NCI-H2227 (cell line): ENCODE measurements at regions not wholly inside any gene's neighbourhood (a gene's known extent, or its start where the extent isn't known, plus 50 kb on each side); places are given as distances from the start of the nearest gene placed in this dataset.
A peak's percentile ranks its signal among the peaks of the same experiment; 100 is the strongest.

Experiments
- DNase-seq: peaks from one replicate; lab custom pipeline; 2025; ENCODE audit not compliant: unreplicated experiment; lab: John Stamatoyannopoulos, UW

- no peak for DNase-seq
Observed at GRCh38 chr15:25982736-25983135, 119.6 kb upstream of the ATP10A start.

GRCh38 chr15:25981114-25981513, 118.0 kb upstream of the ATP10A start:
- no peak for DNase-seq

GRCh38 chr15:25972141-25972675, 109.1 kb upstream of the ATP10A start:
- DNase-seq: no peak

- DNase-seq: no peak
Observed at GRCh38 chr15:25971053-25971452, 107.9 kb upstream of the ATP10A start.

- DNase-seq: no peak
Observed at GRCh38 chr15:25969886-25970285, 106.8 kb upstream of the ATP10A start.

- DNase-seq: no peak
Observed at GRCh38 chr15:25967116-25967515, 104.0 kb upstream of the ATP10A start.

- no peak for DNase-seq
Observed at GRCh38 chr15:25965326-25965725, 102.2 kb upstream of the ATP10A start.

GRCh38 chr15:25960273-25960672, 97.1 kb upstream of the ATP10A start:
- DNase-seq: no peak

- DNase-seq: no peak
Observed at GRCh38 chr15:25959100-25959499, 96.0 kb upstream of the ATP10A start.

- DNase-seq: no peak
Observed at GRCh38 chr15:25955628-25956027, 92.5 kb upstream of the ATP10A start.

GRCh38 chr15:25954398-25954797, 91.3 kb upstream of the ATP10A start:
- no peak for DNase-seq

- no peak for DNase-seq
Observed at GRCh38 chr15:25950014-25950413, 86.9 kb upstream of the ATP10A start.

- DNase-seq: no peak
Observed at GRCh38 chr15:25947323-25948314, 84.5 kb upstream of the ATP10A start.

- no peak for DNase-seq
Observed at GRCh38 chr15:25946241-25946805, 83.2 kb upstream of the ATP10A start.

- no peak for DNase-seq
Observed at GRCh38 chr15:25944386-25944785, 81.3 kb upstream of the ATP10A start.

- no peak for DNase-seq
Observed at GRCh38 chr15:25943831-25944230, 80.7 kb upstream of the ATP10A start.

GRCh38 chr15:25939122-25939521, 76.0 kb upstream of the ATP10A start:
- no peak for DNase-seq

GRCh38 chr15:25937796-25938195, 74.7 kb upstream of the ATP10A start:
- no peak for DNase-seq

- no peak for DNase-seq
Observed at GRCh38 chr15:25936004-25936403, 72.9 kb upstream of the ATP10A start.

GRCh38 chr15:25933456-25934158, 70.5 kb upstream of the ATP10A start:
- peak; percentile 10 for DNase-seq

- DNase-seq: no peak
Observed at GRCh38 chr15:25932696-25933095, 69.6 kb upstream of the ATP10A start.

- no peak for DNase-seq
Observed at GRCh38 chr15:25931851-25932250, 68.7 kb upstream of the ATP10A start.
